ENCODE measurements at regions not wholly inside any gene's neighbourhood (a gene's known extent, or its start where the extent isn't known, plus 50 kb on each side); places are given as distances from the start of the nearest gene placed in this dataset.
"Not testable (repeated sequence)": the region's sequence is repeated elsewhere in the genome, so short reads cannot be mapped to it uniquely, and the experiment has no call there.

GRCh38 chr2:136715146-136715545 is 50.2 kb upstream of the THSD7B start:
- no peak for DNase-seq

GRCh38 chr2:136714452-136714951 is 50.8 kb upstream of the THSD7B start:
- DNase-seq = no peak

GRCh38 chr2:136713739-136714138 is 51.6 kb upstream of the THSD7B start:
- no peak for DNase-seq

DNA sequence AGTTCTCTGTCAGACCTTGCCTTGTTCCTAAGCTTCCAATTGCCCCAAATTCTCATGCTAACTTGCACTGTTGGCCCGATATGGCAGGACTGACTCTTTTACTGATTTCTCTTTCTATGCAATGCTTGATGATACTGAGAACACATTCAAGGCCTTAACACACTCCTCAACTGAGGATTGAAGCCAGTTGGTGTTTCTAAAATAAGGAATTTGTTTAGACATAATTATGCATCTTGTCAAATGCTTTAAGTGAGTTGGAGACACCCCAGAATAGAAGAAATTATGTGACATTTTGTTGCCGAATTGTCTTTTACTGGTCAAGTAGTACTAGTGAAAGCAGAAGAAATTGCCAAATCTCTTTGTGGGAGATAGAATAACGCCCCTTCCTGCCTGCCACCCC is 60.0 kb upstream of the THSD7B start:
- DNase-seq = no peak

DNA sequence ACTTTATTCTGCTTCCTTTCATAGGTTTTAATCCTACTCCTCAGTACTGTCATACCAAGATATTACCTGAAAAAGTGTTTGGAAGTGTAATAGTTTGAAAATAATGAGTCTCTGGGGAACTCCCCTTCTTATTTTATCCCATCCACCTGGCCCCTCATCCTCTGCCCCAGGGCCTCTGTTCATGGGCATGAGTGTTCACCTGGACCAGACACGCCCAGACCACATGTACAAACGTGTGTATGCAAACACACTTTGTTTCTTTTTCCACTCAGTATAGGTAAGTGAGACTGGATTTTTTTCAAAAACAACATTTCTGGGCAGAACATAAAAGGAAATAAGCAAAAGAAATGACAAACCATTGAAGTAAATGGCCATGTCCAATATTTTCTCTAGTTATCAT is 62.1 kb upstream of the THSD7B start:
- DNase-seq = no peak

GRCh38 chr2:136696438-136696837 is 68.9 kb upstream of the THSD7B start:
- no peak for DNase-seq

DNA sequence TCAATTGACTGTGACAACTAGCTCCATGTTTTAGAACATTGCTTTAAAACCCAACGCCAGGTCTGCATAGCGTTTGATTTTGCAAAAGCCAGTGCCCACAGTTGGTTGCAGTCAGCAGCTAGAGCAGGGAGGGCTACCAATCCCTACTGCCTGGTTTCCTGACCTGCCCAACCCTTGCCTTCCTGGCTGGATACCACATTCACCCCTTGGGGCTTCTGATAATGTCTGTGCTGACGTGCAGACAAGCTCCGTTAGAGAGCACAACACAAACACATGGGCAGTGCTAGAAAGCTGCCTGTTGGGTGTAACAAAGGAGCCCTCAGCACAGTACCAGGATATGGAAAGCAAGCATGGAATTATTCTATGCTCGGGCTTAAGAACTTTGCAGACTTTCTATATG is 71.4 kb upstream of the THSD7B start:
- DNase-seq = no peak

GRCh38 chr2:136680079-136680478 is 85.3 kb upstream of the THSD7B start:
- DNase-seq = not testable (repeated sequence)

GRCh38 chr2:136665736-136666135 is 99.6 kb upstream of the THSD7B start:
- no peak for DNase-seq

DNA sequence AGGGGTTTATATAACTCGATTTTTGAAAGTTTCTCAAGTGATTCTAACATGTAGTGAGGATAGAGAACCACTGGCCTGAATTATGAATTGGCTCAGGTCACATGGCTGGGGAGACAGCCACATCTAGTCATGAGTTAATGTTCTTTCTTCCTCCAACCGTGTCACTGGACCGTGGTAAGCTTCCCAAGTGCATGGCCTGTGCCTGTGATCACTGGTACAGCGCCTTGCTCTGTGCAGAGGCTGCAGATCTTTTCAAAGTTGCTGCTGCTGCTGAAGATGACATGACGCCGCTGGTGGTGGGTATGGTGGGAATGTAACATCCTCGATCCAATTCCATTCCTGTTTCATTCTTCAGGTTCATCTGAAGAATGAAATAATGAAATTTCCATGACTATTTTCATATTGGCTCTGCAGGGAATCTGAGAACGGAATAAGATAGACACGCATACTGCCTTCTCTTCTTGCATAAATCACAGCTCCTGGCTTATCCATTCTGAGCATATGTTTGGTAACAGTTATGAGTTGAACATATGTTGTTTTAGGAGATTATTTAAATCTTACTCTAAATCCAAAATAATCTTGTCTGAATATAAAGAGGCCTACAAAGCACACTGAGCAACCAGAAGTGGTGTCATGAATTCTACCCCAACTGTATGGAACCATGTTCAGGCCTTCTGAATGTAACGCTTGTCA is 100.5 kb upstream of the THSD7B start:
- no peak for DNase-seq

- DNase-seq = no peak
These were observed 107.1 kb upstream of the THSD7B start for GRCh38 chr2:136658201-136658600.

GRCh38 chr2:136653861-136654260 is 111.5 kb upstream of the THSD7B start:
- DNase-seq = no peak

GRCh38 chr2:136651456-136652010 is 113.8 kb upstream of the THSD7B start:
- no peak for DNase-seq

DNA sequence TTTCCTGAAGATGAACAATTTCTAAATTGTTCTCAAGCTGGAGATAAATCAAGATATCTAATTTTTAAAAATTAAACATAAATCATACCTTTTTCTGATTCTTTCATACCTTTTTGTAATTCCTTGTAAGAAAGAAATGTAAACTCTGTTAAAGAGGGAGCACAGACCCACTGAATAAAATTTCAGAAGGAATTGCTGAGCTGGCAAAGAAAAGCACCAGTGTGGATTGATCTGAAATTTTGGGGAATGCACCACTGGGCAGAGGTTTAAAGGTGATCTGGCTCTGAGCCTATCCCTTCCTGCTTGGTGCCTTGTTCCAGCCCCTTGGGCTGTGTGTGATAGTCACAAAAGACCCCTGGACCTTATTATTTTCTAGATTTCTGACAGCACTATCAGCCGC is 118.3 kb upstream of the THSD7B start:
- no peak for DNase-seq

DNA sequence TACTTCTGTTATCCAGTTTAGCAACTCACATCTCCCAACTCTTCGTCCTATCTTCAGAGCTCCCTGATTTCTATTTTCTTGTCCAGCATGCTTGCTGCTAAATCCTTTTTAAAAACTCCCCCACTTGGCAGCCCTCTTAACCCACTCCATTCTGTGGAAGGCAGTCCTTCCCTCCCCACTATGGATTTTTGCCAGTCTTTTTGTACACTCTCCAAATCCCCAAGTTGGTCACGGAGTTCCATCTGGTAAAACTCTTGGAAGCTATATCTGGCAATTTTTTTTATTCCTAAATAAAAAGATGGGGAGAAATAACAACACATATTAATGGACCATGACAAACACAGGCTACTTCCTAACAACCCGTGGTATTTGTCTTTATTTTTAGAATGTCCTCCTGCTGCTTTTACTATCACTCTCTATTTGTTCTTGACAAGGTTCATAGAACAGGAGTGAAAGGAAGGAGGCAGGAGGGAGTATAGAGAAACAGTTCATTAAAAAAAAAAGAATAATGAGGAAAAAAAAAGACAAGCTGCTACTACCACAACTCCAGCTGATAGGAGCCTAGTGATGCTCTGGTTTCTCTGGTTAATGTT is 120.0 kb upstream of the THSD7B start:
- peak; percentile 20 for DNase-seq

DNA sequence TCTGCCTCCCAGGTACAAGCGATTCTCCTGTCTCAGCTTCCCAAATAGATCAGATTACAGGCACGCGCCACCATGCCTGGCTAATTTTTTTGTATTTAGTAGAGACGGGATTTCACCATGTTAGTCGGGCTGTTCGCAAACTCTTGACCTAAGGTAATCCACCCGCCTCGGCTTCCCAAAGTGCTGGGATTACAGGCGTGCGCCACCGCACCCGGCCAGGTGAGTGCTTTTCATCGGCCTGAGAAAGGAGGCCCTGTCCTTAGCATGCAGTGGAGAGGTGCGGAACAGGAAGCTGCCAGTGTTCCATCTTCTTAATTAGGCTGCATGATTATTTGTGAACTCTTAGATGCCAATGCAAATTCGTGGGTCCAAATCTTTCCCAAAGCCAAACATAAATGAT is 125.7 kb upstream of the THSD7B start:
- no peak for DNase-seq

DNA sequence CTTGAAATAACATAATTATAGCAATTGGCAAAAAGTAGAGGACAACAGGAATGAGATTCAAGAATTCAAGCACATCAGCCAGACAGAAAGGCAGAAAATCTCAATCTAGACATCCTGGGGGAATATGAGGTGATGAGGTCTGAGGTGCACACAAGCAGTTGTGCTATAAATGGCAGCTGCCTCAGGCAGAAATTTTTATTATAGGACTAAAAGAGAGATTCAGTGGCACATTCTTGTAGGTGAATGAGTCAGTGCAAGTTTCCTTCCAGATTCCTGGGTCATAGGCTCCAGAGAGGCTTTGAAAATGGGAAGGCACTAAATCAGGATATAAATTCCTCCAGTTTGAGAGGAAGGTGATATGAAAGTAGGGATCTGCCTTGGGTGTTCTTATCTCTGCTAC is 127.2 kb upstream of the THSD7B start:
- DNase-seq = no peak

GRCh38 chr2:136637402-136637801 is 127.9 kb upstream of the THSD7B start:
- DNase-seq = no peak

GRCh38 chr2:136628490-136628889 is 136.9 kb upstream of the THSD7B start:
- no peak for DNase-seq

- no peak for DNase-seq
These were observed 152.2 kb upstream of the THSD7B start for GRCh38 chr2:136613096-136613495.

DNA sequence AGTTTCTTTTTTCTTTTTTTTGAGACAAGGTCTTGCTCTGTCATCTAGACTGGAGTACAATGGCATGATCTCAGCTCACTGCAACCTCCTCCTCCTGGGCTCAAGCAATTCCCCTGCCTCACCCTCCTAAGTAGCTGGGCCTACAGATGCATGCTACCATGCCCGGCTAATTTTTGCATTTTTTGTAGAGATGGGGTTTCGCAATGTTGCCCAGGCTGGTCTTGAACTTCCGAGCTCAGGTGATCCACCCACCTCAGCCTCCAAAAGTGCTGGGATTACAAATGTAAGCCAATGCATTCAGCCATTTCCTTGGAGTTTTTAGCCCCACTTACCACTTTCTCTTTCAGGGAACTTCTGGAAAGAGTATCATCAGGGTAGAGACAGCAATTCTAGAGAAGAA is 153.3 kb upstream of the THSD7B start:
- no peak for DNase-seq

DNA sequence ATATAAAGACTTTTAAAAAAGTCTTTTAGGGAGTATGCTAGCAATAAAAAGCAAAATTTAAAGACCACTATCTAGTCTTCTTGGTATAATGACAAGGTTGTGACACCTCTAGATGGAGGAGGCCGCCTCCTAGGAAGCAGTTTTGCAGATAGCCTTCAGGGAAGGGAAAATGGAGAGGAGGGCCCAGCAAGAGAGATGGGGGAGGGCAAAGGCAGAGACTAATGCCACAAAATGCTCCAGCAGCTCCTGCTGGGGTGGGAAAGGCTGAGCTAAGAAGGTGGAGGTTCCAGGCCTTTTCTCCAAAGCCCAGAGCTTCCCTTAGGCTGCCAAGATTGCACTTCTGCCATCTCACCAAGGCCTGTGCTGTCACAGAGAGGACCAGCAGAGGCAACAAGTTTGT is 153.9 kb upstream of the THSD7B start:
- no peak for DNase-seq

DNA sequence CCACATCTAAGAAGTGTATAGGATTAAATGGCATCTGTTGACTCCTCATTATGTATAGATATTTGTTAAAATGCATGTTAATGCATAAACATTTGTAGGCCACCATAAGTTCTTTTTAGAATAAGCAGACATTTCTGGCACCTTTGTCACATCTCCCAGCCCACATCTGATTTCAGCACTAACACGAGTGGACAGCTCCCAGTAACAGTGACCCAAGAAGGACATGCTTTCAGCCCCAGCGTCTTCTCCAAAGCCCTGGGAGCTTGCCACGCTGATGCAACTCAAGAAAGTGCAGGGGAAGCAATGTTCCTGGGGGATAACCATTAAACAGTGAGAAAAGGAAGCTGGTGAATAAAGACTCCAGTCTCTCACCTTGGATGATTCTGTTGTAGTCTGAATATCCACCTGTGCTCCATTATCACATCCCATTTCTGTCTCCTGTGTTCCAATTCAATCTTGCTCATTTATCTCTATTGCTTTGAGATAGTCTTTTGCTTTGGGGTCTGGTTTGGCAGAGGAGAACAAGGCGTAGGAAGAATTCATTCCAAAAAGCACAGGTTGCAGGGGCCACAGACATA is 182.6 kb upstream of the THSD7B start:
- DNase-seq = peak; percentile 64

Data from left kidney (tissue), 1 donor.